HG03103 (cell line): ENCODE measurements at regions not wholly inside any gene's neighbourhood (a gene's known extent, or its start where the extent isn't known, plus 50 kb on each side); places are given as distances from the start of the nearest gene placed in this dataset.
"Not testable (repeated sequence)": the region's sequence is repeated elsewhere in the genome, so short reads cannot be mapped to it uniquely, and the experiment has no call there.

Source experiments
- ATAC-seq: cut with Tn5 transposase; IDR thresholded peaks from one replicate; pipeline ENCODE4 v1.9.1; 2021; ENCODE audit warnings: low read depth; ENCODE audit not compliant: unreplicated experiment

- no peak for ATAC-seq
Measured at GRCh38 chr15:93348711-93349545, 259.9 kb upstream of the RGMA start.

- ATAC-seq, result no peak
Measured at GRCh38 chr15:93347986-93348385, 259.0 kb upstream of the RGMA start.

- ATAC-seq, result no peak
Measured at GRCh38 chr15:93345981-93346380, 257.0 kb upstream of the RGMA start.

- ATAC-seq, result not testable (repeated sequence)
Measured at GRCh38 chr15:93343402-93343801, 254.4 kb upstream of the RGMA start.

GRCh38 chr15:93341164-93341563, 252.2 kb upstream of the RGMA start:
- no peak for ATAC-seq

- ATAC-seq, result no peak
Measured at GRCh38 chr15:93340406-93340805, 251.4 kb upstream of the RGMA start.

- ATAC-seq, result no peak
Measured at GRCh38 chr15:93333796-93334195, 244.8 kb upstream of the RGMA start.

- ATAC-seq, result not testable (repeated sequence)
Measured at GRCh38 chr15:93333126-93333525, 244.1 kb upstream of the RGMA start.

GRCh38 chr15:93332168-93332553, 243.2 kb upstream of the RGMA start:
- ATAC-seq, result no peak

- no peak for ATAC-seq
Measured at GRCh38 chr15:93331545-93332167, 242.6 kb upstream of the RGMA start.

- ATAC-seq, result no peak
Measured at GRCh38 chr15:93330912-93331544, 242.0 kb upstream of the RGMA start.

GRCh38 chr15:93327364-93327763, 238.4 kb upstream of the RGMA start:
- no peak for ATAC-seq

GRCh38 chr15:93324186-93324975, 235.4 kb upstream of the RGMA start:
- ATAC-seq, result no peak

GRCh38 chr15:93321881-93322282, 232.9 kb upstream of the RGMA start:
- ATAC-seq, result no peak

GRCh38 chr15:93319121-93319814, 230.3 kb upstream of the RGMA start:
- no peak for ATAC-seq

- no peak for ATAC-seq
Measured at GRCh38 chr15:93317772-93318171, 228.8 kb upstream of the RGMA start.

GRCh38 chr15:93314245-93314644, 225.2 kb upstream of the RGMA start:
- ATAC-seq, result no peak

GRCh38 chr15:93312891-93313486, 224.0 kb upstream of the RGMA start:
- ATAC-seq, result no peak

- ATAC-seq, result no peak
Measured at GRCh38 chr15:93311620-93312019, 222.6 kb upstream of the RGMA start.
